ENCODE measurements at regions not wholly inside any gene's neighbourhood (a gene's known extent, or its start where the extent isn't known, plus 50 kb on each side); places are given as distances from the start of the nearest gene placed in this dataset.

- H3K18ac ChIP-seq (ENCODE audit: extremely low read depth, low read length) = no peak overlapping the region
- CTCF ChIA-PET (ENCODE audit: partially characterized antibody) = interaction anchor here (1.0 to 2.2 kb wide), 7 partner anchors 16 to 281 kb away, joined by 3 to 5 read pairs (median 4); no protein-coding TSS in a partner anchor
- H3K36me3 ChIP-seq (ENCODE audit: control insufficient read depth in 2 of 4, insufficient read depth in 4 of 4, low read length in 3 of 4) = no peaks in the 10 kb centered on the region
- H4K5ac ChIP-seq (ENCODE audit: insufficient read length, low read depth, low read length) = no peak overlapping the region
- H3K4me2 ChIP-seq (ENCODE audit: insufficient read depth in 1 of 2, low read depth in 2 of 2, low read length in 2 of 2) = no peak overlapping the region
- no peak for DNase-seq (ENCODE audit: low read depth in 1 of 2, low spot score in 2 of 2)
- H3K23me2 ChIP-seq (ENCODE audit: low read depth, low read length) = no peaks in the 10 kb centered on the region
- no peaks in the 10 kb centered on the region for H3K79me2 ChIP-seq (ENCODE audit: control insufficient read depth in 1 of 2, insufficient read depth in 2 of 2, low read length in 2 of 2)
- H2AK5ac ChIP-seq (ENCODE audit: low read depth, low read length) = no peak overlapping the region
- no peak overlapping the region for H3K27ac ChIP-seq (ENCODE audit: low read depth, low read length)
- no peak overlapping the region for H3K4ac ChIP-seq (replicated peaks; ENCODE audit: insufficient read length, low read depth, low read length)
- H4K8ac ChIP-seq (ENCODE audit: extremely low read depth, insufficient read depth, low read length) = no peak overlapping the region
- H3K4me3 ChIP-seq (ENCODE audit: extremely low read depth in 1 of 4, insufficient read depth in 2 of 4, low read depth in 3 of 4, low read length in 4 of 4) = no peak overlapping the region
- no peak overlapping the region for H2BK5ac ChIP-seq (ENCODE audit: low read depth, low read length)
- no peak for FAIRE-seq
- no peak overlapping the region for H3K14ac ChIP-seq (ENCODE audit: insufficient read length)
- H4K91ac ChIP-seq (replicated peaks; ENCODE audit: insufficient read length, low read length) = no peak overlapping the region
- H2BK12ac ChIP-seq (ENCODE audit: low read depth, low read length) = no peak overlapping the region
- H2BK120ac ChIP-seq (replicated peaks; ENCODE audit: low read depth, low read length) = no peak overlapping the region
- peaks cover 0 to 11% (median 6%) of the 10 kb centered on the region in 4 experiments; a peak in 6 of 7 replicates for H3K4me1 ChIP-seq (replicated peaks in 1 of 4; ENCODE audit: control insufficient read depth in 3 of 4, insufficient read depth in 4 of 4, low read length in 3 of 4)
- no peak overlapping the region for H3K9ac ChIP-seq (replicated peaks in 1 of 4; ENCODE audit: extremely low read depth in 1 of 4, low read depth in 3 of 4, low read length in 3 of 4)
- no peak overlapping the region for H2AFZ ChIP-seq (ENCODE audit: low read length)
- H3K79me1 ChIP-seq (ENCODE audit: low read depth, low read length) = no peaks in the 10 kb centered on the region
- H3K23ac ChIP-seq (ENCODE audit: insufficient read length) = no peak overlapping the region
- POLR2A ChIA-PET (ENCODE audit: partially characterized antibody) = no interaction called here
- H3K27me3 ChIP-seq (replicated peaks in 1 of 4; ENCODE audit: control insufficient read depth in 3 of 4, extremely low read depth in 1 of 4, insufficient read depth in 3 of 4, low read length in 3 of 4) = no peaks in the 10 kb centered on the region; a peak in 1 of 7 replicates
- H2BK15ac ChIP-seq (ENCODE audit: low read length) = no peak overlapping the region
- no peaks in the 10 kb centered on the region for H4K20me1 ChIP-seq (replicated peaks in 1 of 2; ENCODE audit: control insufficient read depth in 1 of 2, insufficient read depth in 2 of 2, low read length in 2 of 2)
- 100% methylated on average over 1 of the region's 1 CpG; no CpG with 5 or more reads in 1 of the 2 experiments for WGBS, 2 experiments (ENCODE audit: extremely low coverage in 1 of 2, insufficient coverage in 1 of 2, insufficient read length in 1 of 2, insufficient replicate concordance in 2 of 2, low coverage in 1 of 2, low lambda C conversion rate in 2 of 2, missing lambda C conversion rate in 1 of 2)
- no peak overlapping the region for H2BK20ac ChIP-seq (ENCODE audit: low read length)
- H3K56ac ChIP-seq (replicated peaks; ENCODE audit: insufficient read length, low read depth, low read length) = no peak overlapping the region
- H3K9me3 ChIP-seq (ENCODE audit: insufficient read depth in 2 of 2, low read depth in 1 of 2, low read length in 1 of 2) = no peaks in the 10 kb centered on the region
- TF ChIP-seq CHD2 (IDR thresholded peaks at IDR 0.05; ENCODE audit: low read length) (no peak), POU5F1 (IDR thresholded peaks at IDR 0.05; ENCODE audit: low read depth, low read length) (no peak), CEBPB (IDR thresholded peaks at IDR 0.05; ENCODE audit: low read depth, low read length) (no peak), ASH2L (IDR thresholded peaks at IDR 0.05; ENCODE audit: low read length) (no peak), KDM5A (IDR thresholded peaks at IDR 0.05; ENCODE audit: low read length) (no peak), SAP30 (IDR thresholded peaks at IDR 0.05; ENCODE audit: insufficient read depth, insufficient replicate concordance, low read length) (no peak), RAD21 (IDR thresholded peaks at IDR 0.05 in 1 of 2, conservative IDR thresholded peaks at IDR 0.05 in 1 of 2; ENCODE audit: low read depth in 2 of 2, low read length in 2 of 2) (no peak), EZH2 (IDR thresholded peaks at IDR 0.05; ENCODE audit: low read depth, low read length, severe bottlenecking) (no peak), EGR1 (IDR thresholded peaks at IDR 0.05; ENCODE audit: borderline replicate concordance, low read depth, low read length) (no peak), SP1 (IDR thresholded peaks at IDR 0.05; ENCODE audit: low read depth, low read length) (no peak), BCL11A (IDR thresholded peaks at IDR 0.05; ENCODE audit: low read depth in 2 of 2, low read length in 2 of 2) (no peak), GABPA (IDR thresholded peaks at IDR 0.05; ENCODE audit: borderline replicate concordance, insufficient read depth, low read length) (no peak), TBP (IDR thresholded peaks at IDR 0.05; ENCODE audit: low read depth, low read length) (no peak)
- TF ChIP-seq, protein P1, sequence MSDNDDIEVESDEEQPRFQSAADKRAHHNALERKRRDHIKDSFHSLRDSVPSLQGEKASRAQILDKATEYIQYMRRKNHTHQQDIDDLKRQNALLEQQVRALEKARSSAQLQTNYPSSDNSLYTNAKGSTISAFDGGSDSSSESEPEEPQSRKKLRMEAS (IDR thresholded peaks at IDR 0.05) = no peak
- TF ChIP-seq, protein P2, sequence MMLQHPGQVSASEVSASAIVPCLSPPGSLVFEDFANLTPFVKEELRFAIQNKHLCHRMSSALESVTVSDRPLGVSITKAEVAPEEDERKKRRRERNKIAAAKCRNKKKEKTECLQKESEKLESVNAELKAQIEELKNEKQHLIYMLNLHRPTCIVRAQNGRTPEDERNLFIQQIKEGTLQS (IDR thresholded peaks at IDR 0.05; ENCODE audit: insufficient read depth, low read depth, low read length) = no peak
Observed at GRCh38 chr17:73976147-73976546, 227.3 kb upstream of the RPL38 start.
